GM12878 (cell line): ENCODE measurements at regions not wholly inside any gene's neighbourhood (a gene's known extent, or its start where the extent isn't known, plus 50 kb on each side); places are given as distances from the start of the nearest gene placed in this dataset.

Source experiments
- CHD4 ChIP-seq: fragments of 200-600 bp; sonication (generic); IDR thresholded peaks from 2 replicates; pipeline ENCODE4 v1.6.1; 2016; ENCODE audit warnings: mild to moderate bottlenecking
- GABPA ChIP-seq: IDR thresholded peaks from 2 replicates; pipeline ENCODE4 v1.6.1; 2014; ENCODE audit warnings: antibody characterized with exemption, low read depth, mild to moderate bottlenecking, inconsistent platforms
- IRF3 ChIP-seq: fragments of 450-650 bp; IDR thresholded peaks from 2 replicates; pipeline ENCODE4 v1.6.1; 2014; ENCODE audit warnings: mild to moderate bottlenecking
- KDM1A ChIP-seq: fragments of 200-600 bp; sonication (generic); IDR thresholded peaks from 2 replicates; pipeline ENCODE4 v1.6.1; 2016; ENCODE audit warnings: borderline replicate concordance
- MAX ChIP-seq: IDR thresholded peaks from 2 replicates; pipeline ENCODE4 v1.6.1; 2012; ENCODE audit warnings: low read depth, low read length, improper control_type of control experiment
- POLR2A ChIP-seq: IDR thresholded peaks from 2 replicates; pipeline ENCODE4 v1.6.1; 2011; ENCODE audit warnings: low read depth, mild to moderate bottlenecking, low read length
- RAD21 ChIP-seq: IDR thresholded peaks from 2 replicates; pipeline ENCODE4 v1.6.1; 2011; ENCODE audit warnings: mild to moderate bottlenecking, low read depth, low read length, moderate library complexity; ENCODE audit not compliant: insufficient read depth
- RCOR1 ChIP-seq: conservative IDR thresholded peaks from 2 replicates; pipeline ENCODE4 v1.6.1; 2012; ENCODE audit warnings: low read depth, low read length, improper control_type of control experiment
- TARDBP ChIP-seq: IDR thresholded peaks from 2 replicates; pipeline ENCODE4 v1.6.1; 2016; ENCODE audit warnings: borderline replicate concordance
- ZNF274 ChIP-seq: IDR thresholded peaks from one replicate; pipeline ENCODE4 v1.8.0; 2011; ENCODE audit not compliant: insufficient read length, insufficient read depth
- TF ChIP-seq, protein P1 (sequence below), 3 experiments: IDR thresholded peaks in 2 of 3; conservative IDR thresholded peaks in 1 of 3; 2 replicates each; pipeline ENCODE4 v1.5.1; 2011; ENCODE audit warnings: low read depth in 3 of 3, low read length in 3 of 3, mild to moderate bottlenecking in 3 of 3, control low read depth in 2 of 3, moderate library complexity in 2 of 3, inconsistent platforms in 1 of 3, mixed read lengths in 1 of 3; ENCODE audit not compliant: control insufficient read depth in 2 of 3, insufficient read depth in 1 of 3; ENCODE audit errors: extremely low read depth in 1 of 3
- TF ChIP-seq, protein P2 (sequence below): fragments of 450-650 bp; IDR thresholded peaks from 2 replicates; pipeline ENCODE4 v1.6.1; 2017; ENCODE audit warnings: mild to moderate bottlenecking, moderate library complexity
- TF ChIP-seq, protein P3 (sequence below): fragments of 450-650 bp; formaldehyde crosslinking; IDR thresholded peaks from 2 replicates; pipeline ENCODE4 v1.4.0; 2022; ENCODE audit warnings: mild to moderate bottlenecking, moderate library complexity

- TF ChIP-seq, protein P1, sequence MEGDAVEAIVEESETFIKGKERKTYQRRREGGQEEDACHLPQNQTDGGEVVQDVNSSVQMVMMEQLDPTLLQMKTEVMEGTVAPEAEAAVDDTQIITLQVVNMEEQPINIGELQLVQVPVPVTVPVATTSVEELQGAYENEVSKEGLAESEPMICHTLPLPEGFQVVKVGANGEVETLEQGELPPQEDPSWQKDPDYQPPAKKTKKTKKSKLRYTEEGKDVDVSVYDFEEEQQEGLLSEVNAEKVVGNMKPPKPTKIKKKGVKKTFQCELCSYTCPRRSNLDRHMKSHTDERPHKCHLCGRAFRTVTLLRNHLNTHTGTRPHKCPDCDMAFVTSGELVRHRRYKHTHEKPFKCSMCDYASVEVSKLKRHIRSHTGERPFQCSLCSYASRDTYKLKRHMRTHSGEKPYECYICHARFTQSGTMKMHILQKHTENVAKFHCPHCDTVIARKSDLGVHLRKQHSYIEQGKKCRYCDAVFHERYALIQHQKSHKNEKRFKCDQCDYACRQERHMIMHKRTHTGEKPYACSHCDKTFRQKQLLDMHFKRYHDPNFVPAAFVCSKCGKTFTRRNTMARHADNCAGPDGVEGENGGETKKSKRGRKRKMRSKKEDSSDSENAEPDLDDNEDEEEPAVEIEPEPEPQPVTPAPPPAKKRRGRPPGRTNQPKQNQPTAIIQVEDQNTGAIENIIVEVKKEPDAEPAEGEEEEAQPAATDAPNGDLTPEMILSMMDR (IDR thresholded peaks at IDR 0.05 in 2 of 3, conservative IDR thresholded peaks at IDR 0.05 in 1 of 3; ENCODE audit: control insufficient read depth in 2 of 3, extremely low read depth in 1 of 3, insufficient read depth in 1 of 3, low read depth in 3 of 3, low read length in 3 of 3) = no peak
- TF ChIP-seq MAX (no peak), CHD4 (no peak), POLR2A (no peak), TARDBP (no peak), RAD21 (no peak), RCOR1 (no peak), GABPA (no peak), ZNF274 (no peak), IRF3 (no peak), KDM1A (no peak)
- TF ChIP-seq, protein P2, sequence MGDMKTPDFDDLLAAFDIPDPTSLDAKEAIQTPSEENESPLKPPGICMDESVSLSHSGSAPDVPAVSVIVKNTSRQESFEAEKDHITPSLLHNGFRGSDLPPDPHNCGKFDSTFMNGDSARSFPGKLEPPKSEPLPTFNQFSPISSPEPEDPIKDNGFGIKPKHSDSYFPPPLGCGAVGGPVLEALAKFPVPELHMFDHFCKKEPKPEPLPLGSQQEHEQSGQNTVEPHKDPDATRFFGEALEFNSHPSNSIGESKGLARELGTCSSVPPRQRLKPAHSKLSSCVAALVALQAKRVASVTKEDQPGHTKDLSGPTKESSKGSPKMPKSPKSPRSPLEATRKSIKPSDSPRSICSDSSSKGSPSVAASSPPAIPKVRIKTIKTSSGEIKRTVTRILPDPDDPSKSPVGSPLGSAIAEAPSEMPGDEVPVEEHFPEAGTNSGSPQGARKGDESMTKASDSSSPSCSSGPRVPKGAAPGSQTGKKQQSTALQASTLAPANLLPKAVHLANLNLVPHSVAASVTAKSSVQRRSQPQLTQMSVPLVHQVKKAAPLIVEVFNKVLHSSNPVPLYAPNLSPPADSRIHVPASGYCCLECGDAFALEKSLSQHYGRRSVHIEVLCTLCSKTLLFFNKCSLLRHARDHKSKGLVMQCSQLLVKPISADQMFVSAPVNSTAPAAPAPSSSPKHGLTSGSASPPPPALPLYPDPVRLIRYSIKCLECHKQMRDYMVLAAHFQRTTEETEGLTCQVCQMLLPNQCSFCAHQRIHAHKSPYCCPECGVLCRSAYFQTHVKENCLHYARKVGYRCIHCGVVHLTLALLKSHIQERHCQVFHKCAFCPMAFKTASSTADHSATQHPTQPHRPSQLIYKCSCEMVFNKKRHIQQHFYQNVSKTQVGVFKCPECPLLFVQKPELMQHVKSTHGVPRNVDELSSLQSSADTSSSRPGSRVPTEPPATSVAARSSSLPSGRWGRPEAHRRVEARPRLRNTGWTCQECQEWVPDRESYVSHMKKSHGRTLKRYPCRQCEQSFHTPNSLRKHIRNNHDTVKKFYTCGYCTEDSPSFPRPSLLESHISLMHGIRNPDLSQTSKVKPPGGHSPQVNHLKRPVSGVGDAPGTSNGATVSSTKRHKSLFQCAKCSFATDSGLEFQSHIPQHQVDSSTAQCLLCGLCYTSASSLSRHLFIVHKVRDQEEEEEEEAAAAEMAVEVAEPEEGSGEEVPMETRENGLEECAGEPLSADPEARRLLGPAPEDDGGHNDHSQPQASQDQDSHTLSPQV = no peak
- TF ChIP-seq, protein P3, sequence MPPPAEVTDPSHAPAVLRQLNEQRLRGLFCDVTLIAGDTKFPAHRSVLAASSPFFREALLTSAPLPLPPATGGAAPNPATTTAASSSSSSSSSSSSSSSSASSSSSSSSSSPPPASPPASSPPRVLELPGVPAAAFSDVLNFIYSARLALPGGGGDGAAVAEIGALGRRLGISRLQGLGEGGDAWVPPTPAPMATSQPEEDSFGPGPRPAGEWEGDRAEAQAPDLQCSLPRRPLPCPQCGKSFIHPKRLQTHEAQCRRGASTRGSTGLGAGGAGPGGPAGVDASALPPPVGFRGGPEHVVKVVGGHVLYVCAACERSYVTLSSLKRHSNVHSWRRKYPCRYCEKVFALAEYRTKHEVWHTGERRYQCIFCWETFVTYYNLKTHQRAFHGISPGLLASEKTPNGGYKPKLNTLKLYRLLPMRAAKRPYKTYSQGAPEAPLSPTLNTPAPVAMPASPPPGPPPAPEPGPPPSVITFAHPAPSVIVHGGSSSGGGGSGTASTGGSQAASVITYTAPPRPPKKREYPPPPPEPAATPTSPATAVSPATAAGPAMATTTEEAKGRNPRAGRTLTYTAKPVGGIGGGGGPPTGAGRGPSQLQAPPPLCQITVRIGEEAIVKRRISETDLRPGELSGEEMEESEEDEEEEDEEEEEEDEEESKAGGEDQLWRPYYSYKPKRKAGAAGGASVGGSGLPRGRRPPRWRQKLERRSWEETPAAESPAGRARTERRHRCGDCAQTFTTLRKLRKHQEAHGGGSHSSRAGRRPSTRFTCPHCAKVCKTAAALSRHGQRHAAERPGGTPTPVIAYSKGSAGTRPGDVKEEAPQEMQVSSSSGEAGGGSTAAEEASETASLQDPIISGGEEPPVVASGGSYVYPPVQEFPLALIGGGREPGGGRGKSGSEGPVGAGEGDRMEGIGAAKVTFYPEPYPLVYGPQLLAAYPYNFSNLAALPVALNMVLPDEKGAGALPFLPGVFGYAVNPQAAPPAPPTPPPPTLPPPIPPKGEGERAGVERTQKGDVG (CRISPR knock-in tag) = no peak
Measured at GRCh38 chr5:101716941-101717340, 579.1 kb downstream of the SLCO4C1 start.
